GM23248 (cell line): ENCODE measurements at regions not wholly inside any gene's neighbourhood (a gene's known extent, or its start where the extent isn't known, plus 50 kb on each side); places are given as distances from the start of the nearest gene placed in this dataset.
"Not testable (repeated sequence)": the region's sequence is repeated elsewhere in the genome, so short reads cannot be mapped to it uniquely, and the experiment has no call there.

Experiments
- EZH2 ChIP-seq: fragments of 200-600 bp; sonication (generic); IDR thresholded peaks from 2 replicates; pipeline ENCODE4 v1.6.1; 2018; ENCODE audit warnings: antibody characterized with exemption, mild to moderate bottlenecking; ENCODE audit not compliant: insufficient read depth, poor library complexity, severe bottlenecking
- EZH2phosphoT487 ChIP-seq: fragments of 200-600 bp; sonication (generic); IDR thresholded peaks from 2 replicates; pipeline ENCODE4 v1.6.1; 2018; ENCODE audit warnings: antibody characterized with exemption, moderate library complexity, mild to moderate bottlenecking, low read depth; ENCODE audit not compliant: insufficient read depth

- not testable (repeated sequence) for TF ChIP-seq EZH2phosphoT487, EZH2
Measured at GRCh38 chr7:113269592-113269991, 151.2 kb upstream of the SMIM30 start.
